GM12865 (cell line): ENCODE measurements at regions not wholly inside any gene's neighbourhood (a gene's known extent, or its start where the extent isn't known, plus 50 kb on each side); places are given as distances from the start of the nearest gene placed in this dataset.

Source experiments
- DNase-seq: peaks from one replicate; pipeline ENCODE4 v3.0.0; 2010; ENCODE audit warnings: low read depth
- H3K4me3 ChIP-seq: 2 replicates; pipeline ENCODE4 v1.5.1; 2011; ENCODE audit warnings: mild to moderate bottlenecking, low read depth, low read length, control low read depth
- CTCF ChIP-seq: IDR thresholded peaks from 2 replicates; pipeline ENCODE4 v1.5.1; 2011; ENCODE audit warnings: low read length, control low read depth, low read depth, inconsistent platforms; ENCODE audit not compliant: insufficient read depth; ENCODE audit errors: missing control alignments

- no peak overlapping the region for H3K4me3 ChIP-seq
- no peak for DNase-seq
- no peak for TF ChIP-seq CTCF
These were observed 126.6 kb upstream of the FAM9C start for GRCh38 chrX:13170966-13171558.

GRCh38 chrX:13169684-13170083 is 125.3 kb upstream of the FAM9C start:
- no peak for TF ChIP-seq CTCF
- H3K4me3 ChIP-seq = no peak overlapping the region
- DNase-seq = no peak

GRCh38 chrX:13168269-13168668 is 123.8 kb upstream of the FAM9C start:
- DNase-seq = no peak
- no peak for TF ChIP-seq CTCF
- no peak overlapping the region for H3K4me3 ChIP-seq

- DNase-seq = peak; percentile 4
- TF ChIP-seq CTCF = no peak
- H3K4me3 ChIP-seq = no peak overlapping the region
These were observed 123.2 kb upstream of the FAM9C start for GRCh38 chrX:13167481-13168231.

- DNase-seq = no peak
- no peak overlapping the region for H3K4me3 ChIP-seq
- no peak for TF ChIP-seq CTCF
These were observed 121.1 kb upstream of the FAM9C start for GRCh38 chrX:13165266-13166189.

GRCh38 chrX:13164611-13165010 is 120.2 kb upstream of the FAM9C start:
- no peak overlapping the region for H3K4me3 ChIP-seq
- DNase-seq = no peak
- TF ChIP-seq CTCF = no peak
